T follicular helper cell (primary cell): ENCODE measurements at regions not wholly inside any gene's neighbourhood (a gene's known extent, or its start where the extent isn't known, plus 50 kb on each side); places are given as distances from the start of the nearest gene placed in this dataset.
"Not testable (repeated sequence)": the region's sequence is repeated elsewhere in the genome, so short reads cannot be mapped to it uniquely, and the experiment has no call there.

Experiments used
- DNase-seq: peaks from one replicate; pipeline ENCODE4 v3.0.0-alpha.2; 2020; ENCODE audit warnings: low read depth

GRCh38 chr17:72366626-72367025 is 245.8 kb downstream of the SOX9 start:
- DNase-seq = no peak

GRCh38 chr17:72368191-72368590 is 247.4 kb downstream of the SOX9 start:
- DNase-seq = no peak

GRCh38 chr17:72369366-72369765 is 248.5 kb downstream of the SOX9 start:
- DNase-seq = no peak

GRCh38 chr17:72370819-72371218 is 250.0 kb downstream of the SOX9 start:
- no peak for DNase-seq

- no peak for DNase-seq
These were observed 251.4 kb downstream of the SOX9 start for GRCh38 chr17:72372185-72372584.

- no peak for DNase-seq
These were observed 253.3 kb downstream of the SOX9 start for GRCh38 chr17:72373910-72374741.

GRCh38 chr17:72376526-72377345 is 255.9 kb downstream of the SOX9 start:
- no peak for DNase-seq

GRCh38 chr17:72378414-72379390 is 257.9 kb downstream of the SOX9 start:
- no peak for DNase-seq

GRCh38 chr17:72379516-72379915 is 258.7 kb downstream of the SOX9 start:
- no peak for DNase-seq

- DNase-seq = no peak
These were observed 259.3 kb downstream of the SOX9 start for GRCh38 chr17:72380120-72380519.

GRCh38 chr17:72380737-72381136 is 259.9 kb downstream of the SOX9 start:
- no peak for DNase-seq

- no peak for DNase-seq
These were observed 261.0 kb downstream of the SOX9 start for GRCh38 chr17:72381597-72382397.

GRCh38 chr17:72382971-72383722 is 262.3 kb downstream of the SOX9 start:
- no peak for DNase-seq

- DNase-seq = no peak
These were observed 264.7 kb downstream of the SOX9 start for GRCh38 chr17:72385475-72385874.

GRCh38 chr17:72386173-72386572 is 265.4 kb downstream of the SOX9 start:
- DNase-seq = not testable (repeated sequence)

GRCh38 chr17:72386619-72387237 is 265.9 kb downstream of the SOX9 start:
- DNase-seq = no peak

- DNase-seq = no peak
These were observed 266.7 kb downstream of the SOX9 start for GRCh38 chr17:72387487-72387886.

- no peak for DNase-seq
These were observed 267.1 kb downstream of the SOX9 start for GRCh38 chr17:72387969-72388368.

GRCh38 chr17:72388765-72389473 is 268.1 kb downstream of the SOX9 start:
- DNase-seq = no peak
